ENCODE measurements at regions not wholly inside any gene's neighbourhood (a gene's known extent, or its start where the extent isn't known, plus 50 kb on each side); places are given as distances from the start of the nearest gene placed in this dataset.

GRCh38 chr9:90047828-90048227 lies 443.0 kb downstream of the GADD45G start:
- H3K9me3 ChIP-seq: no peaks in the 10 kb centered on the region
- no peaks in the 10 kb centered on the region for H3K36me3 ChIP-seq
- H3K27ac ChIP-seq: no peak overlapping the region
- no peaks in the 10 kb centered on the region for H3K27me3 ChIP-seq
- H3K4me1 ChIP-seq: no peaks in the 10 kb centered on the region
- TF ChIP-seq, protein P1, sequence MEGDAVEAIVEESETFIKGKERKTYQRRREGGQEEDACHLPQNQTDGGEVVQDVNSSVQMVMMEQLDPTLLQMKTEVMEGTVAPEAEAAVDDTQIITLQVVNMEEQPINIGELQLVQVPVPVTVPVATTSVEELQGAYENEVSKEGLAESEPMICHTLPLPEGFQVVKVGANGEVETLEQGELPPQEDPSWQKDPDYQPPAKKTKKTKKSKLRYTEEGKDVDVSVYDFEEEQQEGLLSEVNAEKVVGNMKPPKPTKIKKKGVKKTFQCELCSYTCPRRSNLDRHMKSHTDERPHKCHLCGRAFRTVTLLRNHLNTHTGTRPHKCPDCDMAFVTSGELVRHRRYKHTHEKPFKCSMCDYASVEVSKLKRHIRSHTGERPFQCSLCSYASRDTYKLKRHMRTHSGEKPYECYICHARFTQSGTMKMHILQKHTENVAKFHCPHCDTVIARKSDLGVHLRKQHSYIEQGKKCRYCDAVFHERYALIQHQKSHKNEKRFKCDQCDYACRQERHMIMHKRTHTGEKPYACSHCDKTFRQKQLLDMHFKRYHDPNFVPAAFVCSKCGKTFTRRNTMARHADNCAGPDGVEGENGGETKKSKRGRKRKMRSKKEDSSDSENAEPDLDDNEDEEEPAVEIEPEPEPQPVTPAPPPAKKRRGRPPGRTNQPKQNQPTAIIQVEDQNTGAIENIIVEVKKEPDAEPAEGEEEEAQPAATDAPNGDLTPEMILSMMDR (IDR thresholded peaks at IDR 0.05): no peak
- DNase-seq: no peak
- H3K4me3 ChIP-seq: no peak overlapping the region
- intact Hi-C loops (cut with DNase I; ENCODE audit: low total_unique reads): no loop called here

DNA sequence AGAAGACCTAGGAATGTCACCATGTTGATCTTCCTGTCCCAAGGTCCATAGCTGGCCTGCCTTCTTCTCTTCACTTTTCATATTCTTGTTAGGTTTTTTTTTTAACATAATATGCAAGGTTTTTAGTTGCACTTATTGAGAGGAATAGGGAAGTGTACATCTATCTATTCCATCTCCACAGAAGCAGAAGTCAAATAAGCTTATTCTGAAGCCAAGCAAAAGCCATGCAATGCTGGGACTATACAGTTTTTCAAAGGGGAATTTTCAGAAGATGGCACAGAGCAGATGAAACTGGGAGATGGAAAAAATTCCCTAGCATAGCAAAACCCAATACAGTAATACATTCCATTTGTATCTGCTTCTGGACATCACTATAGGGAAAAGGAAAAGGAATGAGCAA lies 447.6 kb downstream of the GADD45G start:
- H3K27ac ChIP-seq: no peak overlapping the region
- H3K9me3 ChIP-seq: no peaks in the 10 kb centered on the region
- DNase-seq: no peak
- no peak for TF ChIP-seq POLR2A (IDR thresholded peaks at IDR 0.05)
- TF ChIP-seq, protein P1 (IDR thresholded peaks at IDR 0.05): no peak
- no peak overlapping the region for H3K4me3 ChIP-seq
- no peaks in the 10 kb centered on the region for H3K27me3 ChIP-seq
- no peaks in the 10 kb centered on the region for H3K4me1 ChIP-seq
- H3K36me3 ChIP-seq: no peaks in the 10 kb centered on the region
- intact Hi-C loops (cut with DNase I; ENCODE audit: low total_unique reads): no loop called here

GRCh38 chr9:90053027-90053426 lies 448.2 kb downstream of the GADD45G start:
- Histone ChIP-seq H3K27ac (no peak overlapping the region), H3K36me3 (no peaks in the 10 kb centered on the region), H3K4me1 (no peaks in the 10 kb centered on the region), H3K27me3 (no peaks in the 10 kb centered on the region), H3K4me3 (no peak overlapping the region), H3K9me3 (no peaks in the 10 kb centered on the region)
- TF ChIP-seq POLR2A (IDR thresholded peaks at IDR 0.05): no peak
- TF ChIP-seq, protein P1 (IDR thresholded peaks at IDR 0.05): no peak
- no peak for DNase-seq
- intact Hi-C loops (cut with DNase I; ENCODE audit: low total_unique reads): no loop called here

DNA sequence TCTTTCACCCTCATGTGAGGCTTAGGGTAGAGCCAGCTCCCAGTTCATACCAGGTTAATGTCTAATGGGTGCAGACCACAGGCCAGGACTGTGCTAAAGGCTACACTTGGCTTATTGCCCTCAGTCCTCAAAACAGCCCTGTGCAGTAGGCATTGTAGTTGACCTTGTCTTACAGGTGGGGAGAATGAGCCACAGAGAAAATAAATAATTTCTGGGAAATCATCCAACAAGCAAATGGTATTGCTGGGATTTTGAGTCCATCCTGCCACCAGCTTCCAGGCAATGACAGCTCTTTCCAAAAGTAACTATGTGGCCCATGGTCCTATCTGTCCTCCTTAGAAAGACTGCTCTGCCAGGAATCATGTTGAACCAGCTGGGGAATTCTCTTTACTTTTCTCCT lies 450.0 kb downstream of the GADD45G start:
- intact Hi-C loops (cut with DNase I; ENCODE audit: low total_unique reads): no loop called here
- Histone ChIP-seq H3K4me3 (no peak overlapping the region), H3K4me1 (no peaks in the 10 kb centered on the region), H3K36me3 (no peaks in the 10 kb centered on the region), H3K27ac (no peak overlapping the region), H3K27me3 (no peaks in the 10 kb centered on the region), H3K9me3 (no peaks in the 10 kb centered on the region)
- TF ChIP-seq POLR2A (IDR thresholded peaks at IDR 0.05): no peak
- TF ChIP-seq, protein P1 (IDR thresholded peaks at IDR 0.05): no peak
- no peak for DNase-seq

- Histone ChIP-seq H3K36me3 (no peaks in the 10 kb centered on the region), H3K27me3 (no peaks in the 10 kb centered on the region), H3K4me1 (no peaks in the 10 kb centered on the region), H3K27ac (no peak overlapping the region), H3K4me3 (no peak overlapping the region), H3K9me3 (no peaks in the 10 kb centered on the region)
- TF ChIP-seq, protein P1 (IDR thresholded peaks at IDR 0.05): no peak
- TF ChIP-seq POLR2A (IDR thresholded peaks at IDR 0.05): no peak
- DNase-seq: no peak
- intact Hi-C loops (cut with DNase I; ENCODE audit: low total_unique reads): no loop called here
These were observed 450.4 kb downstream of the GADD45G start for GRCh38 chr9:90055226-90055625.
